ENCODE measurements at regions not wholly inside any gene's neighbourhood (a gene's known extent, or its start where the extent isn't known, plus 50 kb on each side); places are given as distances from the start of the nearest gene placed in this dataset.

GRCh38 chr3:106587551-106587950 lies 718.7 kb upstream of the CBLB start:
- H3K27ac ChIP-seq (ENCODE audit: low read length): no peak overlapping the region
- no peaks in the 10 kb centered on the region for H3K36me3 ChIP-seq (ENCODE audit: control insufficient read depth in 2 of 2, extremely low read depth in 1 of 2, insufficient read depth in 1 of 2, low read length in 1 of 2)
- Mint-ChIP-seq H3K9me3 (no peaks in the 10 kb centered on the region), H3K4me3 (no peak overlapping the region), H3K27me3 (no peaks in the 10 kb centered on the region), H3K4me1 (no peaks in the 10 kb centered on the region), H3K27ac (no peak overlapping the region), H3K36me3 (no peaks in the 10 kb centered on the region)
- H3K4me3 ChIP-seq (ENCODE audit: control insufficient read depth in 1 of 2, extremely low read depth in 1 of 2, low read length in 1 of 2): no peak overlapping the region
- ChIA-PET CTCF (no interaction called here), POLR2A (no interaction called here)
- ATAC-seq (replicated peaks in 1 of 4): no peak
- H3K4me1 ChIP-seq (ENCODE audit: control insufficient read depth in 1 of 2, extremely low read depth in 1 of 2, insufficient read depth in 2 of 2, low read length in 2 of 2): no peaks in the 10 kb centered on the region
- no CpG with 5 or more reads among the region's 6 CpGs for WGBS (ENCODE audit: insufficient coverage)
- no peaks in the 10 kb centered on the region for H3K9me3 ChIP-seq
- DNase-seq: no peak
- no peaks in the 10 kb centered on the region for H3K27me3 ChIP-seq (replicated peaks in 1 of 2; ENCODE audit: control insufficient read depth in 2 of 2, extremely low read depth in 1 of 2, insufficient read depth in 2 of 2, low read length in 1 of 2)

DNA sequence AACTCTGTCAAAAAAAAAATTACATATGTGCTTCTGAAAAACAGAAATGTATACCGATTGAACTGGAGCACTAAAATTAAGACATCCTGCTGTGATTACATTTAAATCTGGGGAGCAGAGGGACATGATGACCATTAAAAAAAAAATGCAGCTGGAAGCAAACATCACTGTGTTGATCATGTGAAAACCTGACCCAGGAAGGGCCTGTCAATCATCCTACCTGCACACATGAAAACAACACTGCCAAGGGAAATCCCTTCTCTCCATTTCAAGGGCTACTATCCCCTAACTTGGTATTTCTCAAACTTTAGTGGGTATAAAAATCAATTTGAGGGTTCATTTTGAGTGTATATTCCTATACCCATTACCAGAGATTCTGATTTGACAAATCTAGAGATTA lies 719.9 kb upstream of the CBLB start:
- WGBS (ENCODE audit: insufficient coverage): no CpG with 5 or more reads among the region's 1 CpG
- Mint-ChIP-seq H3K36me3 (no peaks in the 10 kb centered on the region), H3K27me3 (no peaks in the 10 kb centered on the region), H3K4me1 (no peaks in the 10 kb centered on the region), H3K27ac (no peak overlapping the region), H3K9me3 (no peaks in the 10 kb centered on the region), H3K4me3 (no peak overlapping the region)
- H3K27ac ChIP-seq (ENCODE audit: low read length): no peak overlapping the region
- CTCF ChIA-PET: no interaction called here
- no peaks in the 10 kb centered on the region for H3K9me3 ChIP-seq
- H3K4me3 ChIP-seq (ENCODE audit: control insufficient read depth in 1 of 2, extremely low read depth in 1 of 2, low read length in 1 of 2): no peak overlapping the region
- ATAC-seq (replicated peaks in 1 of 4): no peak
- no peak for DNase-seq
- H3K27me3 ChIP-seq (replicated peaks in 1 of 2; ENCODE audit: control insufficient read depth in 2 of 2, extremely low read depth in 1 of 2, insufficient read depth in 2 of 2, low read length in 1 of 2): no peaks in the 10 kb centered on the region
- H3K4me1 ChIP-seq (ENCODE audit: control insufficient read depth in 1 of 2, extremely low read depth in 1 of 2, insufficient read depth in 2 of 2, low read length in 2 of 2): no peaks in the 10 kb centered on the region
- POLR2A ChIA-PET: no interaction called here
- H3K36me3 ChIP-seq (ENCODE audit: control insufficient read depth in 2 of 2, extremely low read depth in 1 of 2, insufficient read depth in 1 of 2, low read length in 1 of 2): no peaks in the 10 kb centered on the region

- POLR2A ChIA-PET: no interaction called here
- no peak overlapping the region for H3K4me3 ChIP-seq (ENCODE audit: control insufficient read depth in 1 of 2, extremely low read depth in 1 of 2, low read length in 1 of 2)
- Mint-ChIP-seq H3K27ac (no peak overlapping the region), H3K4me1 (no peaks in the 10 kb centered on the region), H3K27me3 (no peaks in the 10 kb centered on the region), H3K9me3 (no peaks in the 10 kb centered on the region), H3K36me3 (no peaks in the 10 kb centered on the region), H3K4me3 (no peak overlapping the region)
- no peaks in the 10 kb centered on the region for H3K36me3 ChIP-seq (ENCODE audit: control insufficient read depth in 2 of 2, extremely low read depth in 1 of 2, insufficient read depth in 1 of 2, low read length in 1 of 2)
- no peak for DNase-seq
- no peak for ATAC-seq (replicated peaks in 1 of 4)
- H3K4me1 ChIP-seq (ENCODE audit: control insufficient read depth in 1 of 2, extremely low read depth in 1 of 2, insufficient read depth in 2 of 2, low read length in 2 of 2): no peaks in the 10 kb centered on the region
- CTCF ChIA-PET: no interaction called here
- H3K27ac ChIP-seq (ENCODE audit: low read length): no peak overlapping the region
- H3K9me3 ChIP-seq: no peaks in the 10 kb centered on the region
- WGBS (ENCODE audit: insufficient coverage): no CpG with 5 or more reads among the region's 5 CpGs
- H3K27me3 ChIP-seq (replicated peaks in 1 of 2; ENCODE audit: control insufficient read depth in 2 of 2, extremely low read depth in 1 of 2, insufficient read depth in 2 of 2, low read length in 1 of 2): no peaks in the 10 kb centered on the region
Measured at GRCh38 chr3:106589311-106589942, 720.6 kb upstream of the CBLB start.

GRCh38 chr3:106590216-106590615 lies 721.4 kb upstream of the CBLB start:
- Mint-ChIP-seq H3K27me3 (no peaks in the 10 kb centered on the region), H3K27ac (no peak overlapping the region), H3K4me3 (no peak overlapping the region), H3K36me3 (no peaks in the 10 kb centered on the region), H3K4me1 (no peaks in the 10 kb centered on the region), H3K9me3 (no peaks in the 10 kb centered on the region)
- no peaks in the 10 kb centered on the region for H3K27me3 ChIP-seq (replicated peaks in 1 of 2; ENCODE audit: control insufficient read depth in 2 of 2, extremely low read depth in 1 of 2, insufficient read depth in 2 of 2, low read length in 1 of 2)
- no peak overlapping the region for H3K27ac ChIP-seq (ENCODE audit: low read length)
- WGBS (ENCODE audit: insufficient coverage): no CpG with 5 or more reads among the region's 1 CpG
- DNase-seq: no peak
- POLR2A ChIA-PET: no interaction called here
- CTCF ChIA-PET: no interaction called here
- no peaks in the 10 kb centered on the region for H3K9me3 ChIP-seq
- no peaks in the 10 kb centered on the region for H3K4me1 ChIP-seq (ENCODE audit: control insufficient read depth in 1 of 2, extremely low read depth in 1 of 2, insufficient read depth in 2 of 2, low read length in 2 of 2)
- no peak overlapping the region for H3K4me3 ChIP-seq (ENCODE audit: control insufficient read depth in 1 of 2, extremely low read depth in 1 of 2, low read length in 1 of 2)
- H3K36me3 ChIP-seq (ENCODE audit: control insufficient read depth in 2 of 2, extremely low read depth in 1 of 2, insufficient read depth in 1 of 2, low read length in 1 of 2): no peaks in the 10 kb centered on the region
- no peak for ATAC-seq (replicated peaks in 1 of 4)

DNA sequence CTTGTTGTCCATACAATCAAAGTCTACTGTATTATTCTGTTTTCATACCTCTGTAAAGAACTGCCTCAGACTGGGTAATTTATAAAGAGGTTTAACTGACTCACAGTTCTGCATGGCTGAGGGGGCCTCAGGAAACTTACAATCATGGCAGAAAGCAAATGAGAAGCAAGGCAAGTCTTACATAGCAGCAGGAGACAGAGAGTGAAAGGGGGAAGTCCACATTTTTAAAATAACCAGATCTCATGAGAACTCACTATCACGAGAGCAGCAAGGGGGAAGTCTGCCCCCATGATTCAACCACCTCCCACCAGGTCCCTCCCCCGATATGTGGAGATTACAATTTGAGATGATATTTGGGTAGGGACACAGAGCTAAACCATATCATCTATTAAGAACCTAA lies 724.6 kb upstream of the CBLB start:
- ATAC-seq (replicated peaks in 1 of 4) (peak in 1 of 4 experiments; percentile 27), DNase-seq (no peak)
- no CpG with 5 or more reads among the region's 2 CpGs for WGBS (ENCODE audit: insufficient coverage)
- CTCF ChIA-PET: no interaction called here
- POLR2A ChIA-PET: interaction anchor here in 1 of 2 donors (0.6 kb wide), 1 partner anchor 30 kb away, joined by 4 read pairs; no protein-coding TSS in a partner anchor
- Mint-ChIP-seq H3K27me3 (no peaks in the 10 kb centered on the region), H3K36me3 (no peaks in the 10 kb centered on the region), H3K27ac (no peak overlapping the region), H3K4me3 (no peak overlapping the region), H3K4me1 (no peaks in the 10 kb centered on the region), H3K9me3 (peaks cover 0 to 5% (median 0%) of the 10 kb centered on the region in 3 donors)
- no peak overlapping the region for H3K4me3 ChIP-seq (ENCODE audit: control insufficient read depth in 1 of 2, extremely low read depth in 1 of 2, low read length in 1 of 2)
- H3K36me3 ChIP-seq (ENCODE audit: control insufficient read depth in 2 of 2, extremely low read depth in 1 of 2, insufficient read depth in 1 of 2, low read length in 1 of 2): no peaks in the 10 kb centered on the region
- no peaks in the 10 kb centered on the region for H3K9me3 ChIP-seq
- no peaks in the 10 kb centered on the region for H3K27me3 ChIP-seq (replicated peaks in 1 of 2; ENCODE audit: control insufficient read depth in 2 of 2, extremely low read depth in 1 of 2, insufficient read depth in 2 of 2, low read length in 1 of 2)
- no peak overlapping the region for H3K27ac ChIP-seq (ENCODE audit: low read length)
- H3K4me1 ChIP-seq (ENCODE audit: control insufficient read depth in 1 of 2, extremely low read depth in 1 of 2, insufficient read depth in 2 of 2, low read length in 2 of 2): no peaks in the 10 kb centered on the region

- ATAC-seq (replicated peaks in 1 of 4) (peak in 3 of 4 experiments; percentile 59 to 69 (median 63)), DNase-seq (peak; percentile 6 to 84 (median 44))
- peaks cover 0 to 4% (median 4%) of the 10 kb centered on the region in 3 donors for H3K4me1 Mint-ChIP-seq
- H3K9me3 Mint-ChIP-seq: peaks cover 0 to 13% (median 6%) of the 10 kb centered on the region in 3 donors
- H3K36me3 ChIP-seq (ENCODE audit: control insufficient read depth in 2 of 2, extremely low read depth in 1 of 2, insufficient read depth in 1 of 2, low read length in 1 of 2): no peaks in the 10 kb centered on the region
- H3K36me3 Mint-ChIP-seq: no peaks in the 10 kb centered on the region
- no CpG with 5 or more reads among the region's 2 CpGs for WGBS (ENCODE audit: insufficient coverage)
- no peak overlapping the region for H3K27ac Mint-ChIP-seq
- H3K27me3 Mint-ChIP-seq: no peaks in the 10 kb centered on the region
- H3K4me3 ChIP-seq (ENCODE audit: control insufficient read depth in 1 of 2, extremely low read depth in 1 of 2, low read length in 1 of 2): no peak overlapping the region
- no peak overlapping the region for H3K4me3 Mint-ChIP-seq
- no peaks in the 10 kb centered on the region for H3K9me3 ChIP-seq
- H3K4me1 ChIP-seq (ENCODE audit: control insufficient read depth in 1 of 2, extremely low read depth in 1 of 2, insufficient read depth in 2 of 2, low read length in 2 of 2): no peaks in the 10 kb centered on the region
- no peaks in the 10 kb centered on the region for H3K27me3 ChIP-seq (replicated peaks in 1 of 2; ENCODE audit: control insufficient read depth in 2 of 2, extremely low read depth in 1 of 2, insufficient read depth in 2 of 2, low read length in 1 of 2)
- CTCF ChIA-PET: interaction anchor here (0.6 to 2.6 kb wide), 17 partner anchors 8 to 1180 kb away, joined by 3 to 11 read pairs (median 3); no protein-coding TSS in a partner anchor
- POLR2A ChIA-PET: interaction anchor here in 1 of 2 donors (0.8 kb wide), 1 partner anchor 988 kb away, joined by 3 read pairs; no protein-coding TSS in a partner anchor
- no peak overlapping the region for H3K27ac ChIP-seq (ENCODE audit: low read length)
Measured at GRCh38 chr3:106609666-106610301, 741.0 kb upstream of the CBLB start.
